ENCODE measurements at regions not wholly inside any gene's neighbourhood (a gene's known extent, or its start where the extent isn't known, plus 50 kb on each side); places are given as distances from the start of the nearest gene placed in this dataset.
A peak's percentile ranks its signal among the peaks of the same experiment; 100 is the strongest.

DNA sequence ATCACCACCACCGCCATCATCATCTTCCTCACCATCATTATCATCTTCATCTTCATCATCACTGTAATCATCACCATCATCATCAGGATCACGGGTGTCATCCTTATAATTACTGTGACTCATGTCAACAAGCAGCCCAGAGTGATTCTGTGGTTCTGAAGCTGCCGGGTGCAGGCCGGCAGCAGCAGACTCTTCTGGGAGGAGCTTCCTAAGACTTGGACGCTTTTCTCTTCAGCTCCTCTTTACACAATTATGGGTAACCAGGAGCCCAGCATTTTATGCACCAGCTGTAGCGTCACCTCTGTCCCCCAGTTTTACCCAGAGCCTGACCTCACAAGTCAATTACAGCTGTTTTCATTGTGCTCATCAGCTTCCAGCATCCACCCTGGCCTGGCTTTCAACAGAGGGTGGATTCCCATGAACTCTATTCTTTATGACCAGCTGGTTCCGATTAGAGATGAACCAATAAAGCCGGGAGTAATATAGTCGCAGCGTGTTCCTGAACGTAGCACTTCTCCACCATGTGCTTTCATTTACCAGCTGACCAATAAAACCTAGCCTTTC is 275.8 kb downstream of the FOXL1 start:
- ChIA-PET CTCF (interaction anchor here (0.8 kb wide), 1 partner anchor 208 kb away, joined by 3 read pairs; no protein-coding TSS in a partner anchor), POLR2A (ENCODE audit: low non-redundant PET) (no interaction called here)
- no peaks in the 10 kb centered on the region for H3K4me1 ChIP-seq (ENCODE audit: insufficient read depth, low read length, poor library complexity, severe bottlenecking)
- peak; percentile 39 for DNase-seq (ENCODE audit: low spot score)
- BruUV-seq (replicated peaks) = no TSS peak
- TF ChIP-seq EZH2 (IDR thresholded peaks at IDR 0.05; ENCODE audit: borderline replicate concordance, low read depth, low read length, poor library complexity, severe bottlenecking) = no peak
- TF ChIP-seq, protein P1, sequence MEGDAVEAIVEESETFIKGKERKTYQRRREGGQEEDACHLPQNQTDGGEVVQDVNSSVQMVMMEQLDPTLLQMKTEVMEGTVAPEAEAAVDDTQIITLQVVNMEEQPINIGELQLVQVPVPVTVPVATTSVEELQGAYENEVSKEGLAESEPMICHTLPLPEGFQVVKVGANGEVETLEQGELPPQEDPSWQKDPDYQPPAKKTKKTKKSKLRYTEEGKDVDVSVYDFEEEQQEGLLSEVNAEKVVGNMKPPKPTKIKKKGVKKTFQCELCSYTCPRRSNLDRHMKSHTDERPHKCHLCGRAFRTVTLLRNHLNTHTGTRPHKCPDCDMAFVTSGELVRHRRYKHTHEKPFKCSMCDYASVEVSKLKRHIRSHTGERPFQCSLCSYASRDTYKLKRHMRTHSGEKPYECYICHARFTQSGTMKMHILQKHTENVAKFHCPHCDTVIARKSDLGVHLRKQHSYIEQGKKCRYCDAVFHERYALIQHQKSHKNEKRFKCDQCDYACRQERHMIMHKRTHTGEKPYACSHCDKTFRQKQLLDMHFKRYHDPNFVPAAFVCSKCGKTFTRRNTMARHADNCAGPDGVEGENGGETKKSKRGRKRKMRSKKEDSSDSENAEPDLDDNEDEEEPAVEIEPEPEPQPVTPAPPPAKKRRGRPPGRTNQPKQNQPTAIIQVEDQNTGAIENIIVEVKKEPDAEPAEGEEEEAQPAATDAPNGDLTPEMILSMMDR (conservative IDR thresholded peaks at IDR 0.05; ENCODE audit: low read depth, low read length) = no peak
- no peaks in the 10 kb centered on the region for H3K36me3 ChIP-seq (ENCODE audit: insufficient read depth, low read length, poor library complexity, severe bottlenecking)
- intact Hi-C loops (cut with micrococcal nuclease; ENCODE audit: unreplicated experiment) = no loop called here
- H3K27me3 ChIP-seq (replicated peaks; ENCODE audit: insufficient read depth, low read depth, low read length, poor library complexity) = peaks cover 2% of the 10 kb centered on the region
- H3K4me3 ChIP-seq (ENCODE audit: low read depth, low read length, poor library complexity, severe bottlenecking) = no peak overlapping the region
- H3K9me3 ChIP-seq (ENCODE audit: low read depth, low read length, poor library complexity, severe bottlenecking) = no peaks in the 10 kb centered on the region
- no peak overlapping the region for H3K27ac ChIP-seq (ENCODE audit: low read depth, low read length, poor library complexity, severe bottlenecking)

DNA sequence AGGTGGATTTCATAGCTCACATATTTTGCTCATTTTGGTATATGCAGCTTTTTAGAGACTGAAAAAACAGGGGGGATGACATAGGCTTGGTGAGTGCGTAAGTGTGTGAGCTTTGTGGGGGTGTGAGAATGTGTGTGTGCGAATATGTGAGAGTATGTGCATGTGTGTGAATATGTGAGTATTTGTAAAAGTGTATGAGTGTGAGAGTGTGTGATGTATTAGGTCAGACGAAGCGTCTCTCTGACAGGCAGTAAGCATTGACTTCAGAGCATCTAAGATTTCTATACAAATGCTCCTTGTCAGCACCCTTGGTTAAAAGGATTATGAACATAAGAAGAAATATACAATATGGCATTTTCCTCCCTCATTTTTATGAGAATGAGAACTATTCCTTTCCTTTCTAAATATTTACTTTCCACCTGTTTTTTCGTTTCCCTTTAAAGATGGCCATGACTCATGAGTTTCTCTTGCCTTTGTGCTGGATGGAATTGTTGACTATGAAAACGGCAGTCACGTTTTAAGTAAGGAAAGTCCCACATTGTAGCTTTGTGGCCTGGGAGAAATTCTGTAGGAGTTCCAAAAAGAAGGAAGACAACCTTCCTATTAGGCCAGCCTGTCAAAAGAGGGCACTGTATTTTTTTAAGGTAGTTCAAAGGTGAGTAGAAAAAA is 276.4 kb downstream of the FOXL1 start:
- Histone ChIP-seq H3K4me1 (ENCODE audit: insufficient read depth, low read length, poor library complexity, severe bottlenecking) (no peaks in the 10 kb centered on the region), H3K9me3 (ENCODE audit: low read depth, low read length, poor library complexity, severe bottlenecking) (no peaks in the 10 kb centered on the region), H3K27ac (ENCODE audit: low read depth, low read length, poor library complexity, severe bottlenecking) (no peak overlapping the region), H3K4me3 (ENCODE audit: low read depth, low read length, poor library complexity, severe bottlenecking) (no peak overlapping the region), H3K36me3 (ENCODE audit: insufficient read depth, low read length, poor library complexity, severe bottlenecking) (no peaks in the 10 kb centered on the region), H3K27me3 (replicated peaks; ENCODE audit: insufficient read depth, low read depth, low read length, poor library complexity) (peaks cover 2% of the 10 kb centered on the region)
- DNase-seq (ENCODE audit: low spot score) = no peak
- BruUV-seq (replicated peaks) = no TSS peak
- POLR2A ChIA-PET (ENCODE audit: low non-redundant PET) = no interaction called here
- intact Hi-C loops (cut with micrococcal nuclease; ENCODE audit: unreplicated experiment) = no loop called here
- TF ChIP-seq, protein P1 (conservative IDR thresholded peaks at IDR 0.05; ENCODE audit: low read depth, low read length) = no peak
- no peak for TF ChIP-seq EZH2 (IDR thresholded peaks at IDR 0.05; ENCODE audit: borderline replicate concordance, low read depth, low read length, poor library complexity, severe bottlenecking)
- CTCF ChIA-PET = interaction anchor here (0.8 kb wide), 1 partner anchor 208 kb away, joined by 3 read pairs; no protein-coding TSS in a partner anchor

DNA sequence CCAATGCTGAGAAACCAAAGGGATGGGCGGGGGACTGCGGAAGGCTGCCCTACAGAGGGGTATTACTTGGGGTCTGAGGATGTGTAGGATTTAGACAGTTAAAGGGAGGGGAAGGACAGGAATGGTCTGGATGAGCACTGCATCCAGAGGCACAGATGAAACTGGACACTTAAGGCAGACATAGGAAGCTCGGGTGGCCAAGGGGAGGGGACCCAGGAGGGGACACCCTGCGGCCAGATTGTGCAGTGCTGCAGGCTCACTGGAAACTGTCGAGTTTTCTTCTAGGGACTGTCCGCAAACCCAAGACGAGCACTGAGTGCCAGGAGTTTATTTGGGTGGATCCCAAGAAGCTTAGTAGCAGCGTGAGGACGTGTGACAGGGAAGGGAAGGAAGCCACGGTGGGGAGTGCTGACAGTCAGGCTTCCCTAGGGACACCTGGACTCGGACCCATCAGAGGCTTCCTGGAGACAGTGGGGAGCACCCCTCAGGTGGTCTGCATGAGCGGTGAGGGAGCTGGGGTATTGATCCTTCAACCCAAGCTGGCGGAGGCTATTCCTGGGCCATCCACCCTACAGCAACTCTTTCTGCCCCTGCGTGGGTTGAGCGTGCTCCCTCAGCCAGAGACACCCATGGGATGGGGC is 278.7 kb downstream of the FOXL1 start:
- POLR2A ChIA-PET (ENCODE audit: low non-redundant PET) = no interaction called here
- no peaks in the 10 kb centered on the region for H3K36me3 ChIP-seq (ENCODE audit: insufficient read depth, low read length, poor library complexity, severe bottlenecking)
- H3K4me1 ChIP-seq (ENCODE audit: insufficient read depth, low read length, poor library complexity, severe bottlenecking) = no peaks in the 10 kb centered on the region
- TF ChIP-seq, protein P1 (conservative IDR thresholded peaks at IDR 0.05; ENCODE audit: low read depth, low read length) = no peak
- TF ChIP-seq EZH2 (IDR thresholded peaks at IDR 0.05; ENCODE audit: borderline replicate concordance, low read depth, low read length, poor library complexity, severe bottlenecking) = no peak
- no peaks in the 10 kb centered on the region for H3K9me3 ChIP-seq (ENCODE audit: low read depth, low read length, poor library complexity, severe bottlenecking)
- H3K27ac ChIP-seq (ENCODE audit: low read depth, low read length, poor library complexity, severe bottlenecking) = no peak overlapping the region
- no peak for DNase-seq (ENCODE audit: low spot score)
- intact Hi-C loops (cut with micrococcal nuclease; ENCODE audit: unreplicated experiment) = no loop called here
- H3K27me3 ChIP-seq (replicated peaks; ENCODE audit: insufficient read depth, low read depth, low read length, poor library complexity) = peaks cover 2% of the 10 kb centered on the region
- CTCF ChIA-PET = no interaction called here
- BruUV-seq (replicated peaks) = no TSS peak
- H3K4me3 ChIP-seq (ENCODE audit: low read depth, low read length, poor library complexity, severe bottlenecking) = no peak overlapping the region
